Uterus (tissue), 3 donors: ENCODE measurements at regions not wholly inside any gene's neighbourhood (a gene's known extent, or its start where the extent isn't known, plus 50 kb on each side); places are given as distances from the start of the nearest gene placed in this dataset.

Experiments
- DNase-seq, 2 donors: peaks; one replicate each; pipeline ENCODE4 v3.0.0-alpha.2; 2019 to 2020
- H3K27ac ChIP-seq, 2 donors: fragments of 200-600 bp; sonication (generic); 1 replicate in 1 of 2; 2 replicates in 1 of 2; pipeline ENCODE4 v1.5.1; 2016 to 2018
- H3K27me3 ChIP-seq, 2 donors: fragments of 200-600 bp; sonication (generic); one replicate each; pipeline ENCODE4 v1.5.1; 2018 to 2019; ENCODE audit warnings: control low read depth in 1 of 2
- H3K36me3 ChIP-seq, 2 donors: fragments of 200-600 bp; sonication (generic); one replicate each; pipeline ENCODE4 v1.5.1; 2019; ENCODE audit warnings: control low read depth in 1 of 2
- H3K4me1 ChIP-seq, 2 donors: fragments of 200-600 bp; sonication (generic); one replicate each; pipeline ENCODE4 v1.5.1; 2018 to 2019; ENCODE audit warnings: control low read depth in 1 of 2
- H3K4me3 ChIP-seq, 2 donors: fragments of 200-600 bp; sonication (generic); 1 replicate in 1 of 2; 2 replicates in 1 of 2; pipeline ENCODE4 v1.5.1; 2018 to 2019; ENCODE audit warnings: mild to moderate bottlenecking in 1 of 2
- H3K9me3 ChIP-seq, 2 donors: fragments of 200-600 bp; sonication (generic); one replicate each; pipeline ENCODE4 v1.5.1; 2019; ENCODE audit warnings: control low read depth in 1 of 2
- CTCF ChIP-seq, 4 experiments: fragments of 200-600 bp in 2 of 4; fragments of 450-650 bp in 2 of 4; sonication (generic) in 2 of 4; IDR thresholded peaks; one replicate each; pipeline ENCODE4 v1.5.1; 2016 to 2019; ENCODE audit warnings: antibody characterized with exemption in 4 of 4, mild to moderate bottlenecking in 2 of 4, moderate library complexity in 1 of 4
- POLR2A ChIP-seq, 2 donors: fragments of 450-650 bp; IDR thresholded peaks; one replicate each; pipeline ENCODE4 v1.6.1; 2016; ENCODE audit warnings: antibody characterized with exemption in 2 of 2, mild to moderate bottlenecking in 1 of 2, moderate library complexity in 1 of 2
- intact Hi-C: fragments of 100-400 bp; cut with DNase I; formaldehyde crosslinking; loops from one replicate; pipeline ENCODE4 v1.15.1; 2023; ENCODE audit warnings: low total_unique reads
- donor health status: DM: yes; HTN: yes; CAD: no.

GRCh38 chr18:10381951-10382350 lies 72.5 kb upstream of the APCDD1 start:
- Histone ChIP-seq H3K4me1 (no peaks in the 10 kb centered on the region), H3K27ac (no peak overlapping the region), H3K4me3 (no peak overlapping the region), H3K36me3 (no peaks in the 10 kb centered on the region), H3K27me3 (no peaks in the 10 kb centered on the region), H3K9me3 (no peaks in the 10 kb centered on the region)
- intact Hi-C loops, result no loop called here
- DNase-seq, result no peak
- TF ChIP-seq CTCF (IDR thresholded peaks at IDR 0.05), result no peak
- no peak for TF ChIP-seq POLR2A (IDR thresholded peaks at IDR 0.05)

GRCh38 chr18:10386049-10386448 lies 68.4 kb upstream of the APCDD1 start:
- intact Hi-C loops, result no loop called here
- Histone ChIP-seq H3K4me3 (no peak overlapping the region), H3K27me3 (no peaks in the 10 kb centered on the region), H3K9me3 (no peaks in the 10 kb centered on the region), H3K27ac (no peak overlapping the region), H3K36me3 (no peaks in the 10 kb centered on the region), H3K4me1 (no peaks in the 10 kb centered on the region)
- DNase-seq, result no peak
- TF ChIP-seq POLR2A (IDR thresholded peaks at IDR 0.05) (no peak), CTCF (IDR thresholded peaks at IDR 0.05) (no peak)

GRCh38 chr18:10386956-10387355 lies 67.5 kb upstream of the APCDD1 start:
- H3K27me3 ChIP-seq, result no peaks in the 10 kb centered on the region
- DNase-seq, result no peak
- no peak overlapping the region for H3K27ac ChIP-seq
- intact Hi-C loops, result no loop called here
- H3K36me3 ChIP-seq, result no peaks in the 10 kb centered on the region
- no peaks in the 10 kb centered on the region for H3K9me3 ChIP-seq
- no peak overlapping the region for H3K4me3 ChIP-seq
- TF ChIP-seq CTCF (IDR thresholded peaks at IDR 0.05) (no peak), POLR2A (IDR thresholded peaks at IDR 0.05) (no peak)
- H3K4me1 ChIP-seq, result no peaks in the 10 kb centered on the region

GRCh38 chr18:10387399-10387798 lies 67.0 kb upstream of the APCDD1 start:
- TF ChIP-seq POLR2A (IDR thresholded peaks at IDR 0.05) (no peak), CTCF (IDR thresholded peaks at IDR 0.05) (no peak)
- H3K9me3 ChIP-seq, result no peaks in the 10 kb centered on the region
- no peak for DNase-seq
- H3K27ac ChIP-seq, result no peak overlapping the region
- intact Hi-C loops, result no loop called here
- H3K4me3 ChIP-seq, result no peak overlapping the region
- no peaks in the 10 kb centered on the region for H3K36me3 ChIP-seq
- no peaks in the 10 kb centered on the region for H3K27me3 ChIP-seq
- no peaks in the 10 kb centered on the region for H3K4me1 ChIP-seq

- H3K27ac ChIP-seq, result no peak overlapping the region
These were observed 66.1 kb upstream of the APCDD1 start for GRCh38 chr18:10388373-10388772.

More at GRCh38 chr18:10388373-10388772, 66.1 kb upstream of the APCDD1 start:
- Histone ChIP-seq H3K9me3 (no peaks in the 10 kb centered on the region), H3K4me1 (no peaks in the 10 kb centered on the region), H3K27me3 (no peaks in the 10 kb centered on the region), H3K36me3 (no peaks in the 10 kb centered on the region), H3K4me3 (no peak overlapping the region)
- TF ChIP-seq CTCF (IDR thresholded peaks at IDR 0.05) (no peak), POLR2A (IDR thresholded peaks at IDR 0.05) (no peak)
- intact Hi-C loops, result no loop called here
- DNase-seq, result no peak
